ENCODE measurements at regions not wholly inside any gene's neighbourhood (a gene's known extent, or its start where the extent isn't known, plus 50 kb on each side); places are given as distances from the start of the nearest gene placed in this dataset.

- no peak for TF ChIP-seq POLR2A (IDR thresholded peaks at IDR 0.05; ENCODE audit: insufficient read depth in 1 of 2, low read depth in 2 of 2, low read length in 2 of 2)
- no peak for TF ChIP-seq FOXA3 (CRISPR knock-in tag; IDR thresholded peaks at IDR 0.05)
- no peak for TF ChIP-seq CTCF (CRISPR knock-in tag; IDR thresholded peaks at IDR 0.05)
- TF ChIP-seq PRPF4 (IDR thresholded peaks at IDR 0.05; ENCODE audit: low read depth, low read length, poor library complexity, severe bottlenecking): no peak
- no peak for TF ChIP-seq DNMT1 (CRISPR knock-in tag; IDR thresholded peaks at IDR 0.05)
- TF ChIP-seq PPARG (CRISPR knock-in tag; conservative IDR thresholded peaks at IDR 0.05): no peak
Measured at GRCh38 chr9:33649463-33649862, 125.4 kb downstream of the ANKRD18B start.

Measured in HepG2 (cell line).